Stimulated activated CD4-positive, alpha-beta T cell treated with anti-CD3 and anti-CD28 coated beads, Interleukin-2, amount 100 ng/mL, for 24 hours (primary cell): ENCODE measurements at regions not wholly inside any gene's neighbourhood (a gene's known extent, or its start where the extent isn't known, plus 50 kb on each side); places are given as distances from the start of the nearest gene placed in this dataset.
"Not testable (repeated sequence)": the region's sequence is repeated elsewhere in the genome, so short reads cannot be mapped to it uniquely, and the experiment has no call there.

Experiments
- DNase-seq, 2 donors: peaks; one replicate each; pipeline ENCODE4 v3.0.0-alpha.2; 2020

DNA sequence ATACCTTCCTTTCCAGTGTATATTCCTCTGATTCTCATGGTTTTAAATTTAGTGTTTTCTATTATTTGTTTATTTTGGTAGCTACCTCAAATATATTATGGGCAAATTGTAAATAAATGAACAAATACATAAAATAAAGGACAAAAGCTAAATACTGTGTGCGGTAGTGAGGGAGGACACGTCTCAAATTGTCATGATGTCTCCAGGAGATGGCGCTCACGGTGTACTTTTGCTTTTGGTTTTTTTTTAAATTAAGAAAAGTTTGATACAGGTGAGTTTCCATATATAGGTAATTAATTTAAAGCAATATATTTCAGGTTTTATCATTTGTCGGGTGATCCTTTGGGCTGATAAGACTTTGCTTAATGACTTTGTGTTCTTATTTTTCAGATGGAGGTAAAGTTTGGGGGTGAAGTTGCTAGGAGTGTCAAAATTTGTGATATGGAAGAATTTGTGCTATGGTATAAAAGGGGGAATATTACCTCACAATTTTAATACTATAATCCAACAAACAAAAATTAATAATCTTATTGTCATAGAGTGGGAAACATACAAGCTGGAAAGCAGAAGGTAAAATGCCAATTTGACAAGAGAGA, 68.4 kb upstream of the TMEM229A start:
- DNase-seq, result peak in 1 of 2 donors; percentile 2

DNA sequence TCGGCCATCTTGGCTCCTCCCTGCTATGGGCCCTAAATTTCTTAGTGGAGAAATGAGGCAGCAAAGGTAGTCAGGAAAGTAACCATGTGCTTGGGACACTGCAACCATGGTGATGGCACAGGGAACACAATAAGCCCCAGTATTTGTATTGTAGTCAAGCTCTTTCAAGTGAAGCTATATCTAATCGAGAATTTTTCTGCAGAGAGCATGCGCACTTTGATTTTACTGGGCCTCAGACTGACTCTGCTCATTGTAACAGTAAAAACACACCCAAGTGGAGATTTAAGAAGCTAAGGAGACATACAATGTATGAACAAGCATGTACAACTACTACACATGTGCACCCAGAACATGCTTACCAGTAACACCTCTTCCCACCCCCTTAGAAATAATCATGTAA, 67.3 kb upstream of the TMEM229A start:
- no peak for DNase-seq

DNA sequence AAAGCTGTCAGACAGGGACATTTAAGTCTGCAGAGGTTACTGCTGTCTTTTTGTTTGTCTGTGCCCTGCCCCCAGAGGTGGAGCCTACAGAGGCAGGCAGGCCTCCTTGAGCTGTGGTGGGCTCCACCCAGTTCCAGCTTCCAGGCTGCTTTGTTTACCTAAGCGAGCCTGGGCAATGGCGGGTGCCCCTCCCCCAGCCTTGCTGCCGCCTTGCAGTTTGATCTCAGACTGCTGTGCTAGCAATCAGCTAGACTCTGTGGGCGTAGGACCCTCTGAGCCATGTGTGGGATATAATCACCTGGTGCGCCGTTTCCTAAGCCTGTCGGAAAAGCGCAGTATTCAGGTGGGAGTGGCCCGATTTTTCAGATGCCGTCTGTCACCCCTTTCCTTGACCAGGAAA, 66.7 kb upstream of the TMEM229A start:
- DNase-seq, result not testable (repeated sequence)

DNA sequence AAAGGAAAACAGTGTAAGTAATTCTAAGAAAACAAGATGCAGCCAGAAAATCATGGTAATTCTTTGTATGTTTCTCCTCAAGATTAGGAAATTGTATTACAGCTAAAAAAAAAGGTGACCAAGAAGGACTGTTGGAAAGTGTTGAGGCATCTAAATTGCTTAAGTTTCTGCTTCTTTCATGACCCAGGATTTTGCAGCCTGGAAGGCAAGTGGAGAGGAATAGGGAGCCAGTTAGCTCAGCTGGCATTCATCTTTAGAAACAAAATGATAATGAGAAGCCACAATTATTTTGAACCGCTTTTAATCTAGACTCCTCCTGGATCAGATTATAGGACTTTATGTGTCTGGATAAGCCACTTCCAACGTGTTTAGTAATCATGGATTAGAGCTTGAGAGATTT, 56.8 kb upstream of the TMEM229A start:
- DNase-seq, result no peak

GRCh38 chr7:124088590-124088989, 55.7 kb upstream of the TMEM229A start:
- no peak for DNase-seq

- DNase-seq, result no peak
These were observed 54.0 kb upstream of the TMEM229A start for GRCh38 chr7:124086843-124087242.

DNA sequence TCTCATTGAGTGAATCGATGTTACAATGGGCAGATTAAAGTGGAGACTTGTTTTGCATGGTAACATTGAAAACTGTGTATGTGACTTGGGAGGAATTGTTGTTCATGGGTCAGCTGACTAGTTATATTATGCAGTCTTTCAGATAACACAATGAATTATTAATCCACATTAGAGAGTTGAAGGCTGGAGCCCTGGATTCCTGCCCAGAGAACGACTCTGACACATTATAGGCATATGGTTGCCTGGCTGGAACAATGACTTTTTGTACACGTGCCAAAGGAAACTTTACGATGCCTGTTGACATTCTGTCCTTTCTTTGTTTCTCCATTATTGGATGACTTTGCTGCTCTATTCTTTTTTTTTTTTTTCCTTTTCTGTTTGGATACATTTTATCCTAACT, 52.3 kb upstream of the TMEM229A start:
- no peak for DNase-seq

DNA sequence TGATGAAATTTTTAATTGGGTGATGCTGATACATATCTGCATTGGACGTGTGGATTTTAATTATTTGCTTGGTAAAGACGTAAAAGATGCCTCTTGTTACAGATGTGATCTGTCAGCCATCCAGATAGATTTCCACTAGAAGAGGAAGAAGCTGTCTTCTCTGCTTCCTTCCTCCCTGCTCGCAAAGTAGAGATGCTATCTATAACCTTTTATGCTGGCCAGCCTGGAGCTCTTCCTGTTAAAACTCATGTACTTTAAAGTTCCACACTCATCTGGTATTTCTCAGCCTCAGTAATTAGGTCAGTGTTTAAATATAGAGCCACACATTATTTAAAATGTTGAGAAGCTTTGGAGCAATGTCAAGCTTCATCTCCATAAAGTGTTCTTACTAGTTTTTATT, 51.2 kb upstream of the TMEM229A start:
- no peak for DNase-seq
